ENCODE measurements at regions not wholly inside any gene's neighbourhood (a gene's known extent, or its start where the extent isn't known, plus 50 kb on each side); places are given as distances from the start of the nearest gene placed in this dataset.

DNA sequence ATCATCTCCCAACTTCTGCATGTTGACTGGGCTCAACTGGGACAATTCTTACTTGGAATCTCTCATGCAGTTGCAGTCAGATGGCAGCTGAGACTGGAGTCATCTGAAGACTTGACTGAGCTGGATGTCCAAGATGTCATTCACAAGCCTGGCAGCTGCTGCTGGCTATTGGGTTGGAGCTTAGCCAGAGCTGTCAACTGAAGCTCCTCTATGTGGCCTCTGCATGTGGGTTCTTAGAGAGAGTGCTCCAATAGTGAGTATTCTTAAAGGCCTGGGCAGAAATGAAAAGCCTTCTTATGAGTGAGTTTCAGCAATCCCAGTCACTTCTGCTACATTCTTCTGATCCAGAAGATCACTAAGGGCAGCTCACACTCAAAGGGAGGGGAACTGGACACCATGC is 440.9 kb downstream of the LRIG3 start:
- no peak overlapping the region for H3K9ac ChIP-seq (ENCODE audit: low read length)
- H3K27ac ChIP-seq (ENCODE audit: low read depth, low read length) = no peak overlapping the region

GRCh38 chr12:58481811-58482210 is 438.5 kb downstream of the LRIG3 start:
- no peak overlapping the region for H3K4me3 ChIP-seq (ENCODE audit: low read length)
- H3K4me1 ChIP-seq (ENCODE audit: control insufficient read depth, insufficient read depth, low read length) = no peaks in the 10 kb centered on the region
- no peak overlapping the region for H3K27ac ChIP-seq (ENCODE audit: low read depth, low read length)
- H3K27me3 ChIP-seq (ENCODE audit: control insufficient read depth, insufficient read depth, low read length) = no peaks in the 10 kb centered on the region
- no peaks in the 10 kb centered on the region for H3K36me3 ChIP-seq (ENCODE audit: control insufficient read depth, insufficient read depth, low read length)
- H3K9ac ChIP-seq (ENCODE audit: low read length) = no peak overlapping the region

More for the DNA sequence above, 440.9 kb downstream of the LRIG3 start:
- H3K4me1 ChIP-seq (ENCODE audit: control insufficient read depth, insufficient read depth, low read length) = no peaks in the 10 kb centered on the region
- no peak overlapping the region for H3K4me3 ChIP-seq (ENCODE audit: low read length)
- no peaks in the 10 kb centered on the region for H3K36me3 ChIP-seq (ENCODE audit: control insufficient read depth, insufficient read depth, low read length)
- H3K27me3 ChIP-seq (ENCODE audit: control insufficient read depth, insufficient read depth, low read length) = no peaks in the 10 kb centered on the region

GRCh38 chr12:58487255-58487654 is 433.0 kb downstream of the LRIG3 start:
- no peaks in the 10 kb centered on the region for H3K36me3 ChIP-seq (ENCODE audit: control insufficient read depth, insufficient read depth, low read length)
- no peak overlapping the region for H3K4me3 ChIP-seq (ENCODE audit: low read length)
- no peaks in the 10 kb centered on the region for H3K27me3 ChIP-seq (ENCODE audit: control insufficient read depth, insufficient read depth, low read length)
- no peak overlapping the region for H3K9ac ChIP-seq (ENCODE audit: low read length)
- H3K27ac ChIP-seq (ENCODE audit: low read depth, low read length) = no peak overlapping the region
- H3K4me1 ChIP-seq (ENCODE audit: control insufficient read depth, insufficient read depth, low read length) = no peaks in the 10 kb centered on the region

GRCh38 chr12:58487678-58488161 is 432.6 kb downstream of the LRIG3 start:
- Histone ChIP-seq H3K27ac (ENCODE audit: low read depth, low read length) (no peak overlapping the region), H3K27me3 (ENCODE audit: control insufficient read depth, insufficient read depth, low read length) (no peaks in the 10 kb centered on the region), H3K4me1 (ENCODE audit: control insufficient read depth, insufficient read depth, low read length) (no peaks in the 10 kb centered on the region), H3K36me3 (ENCODE audit: control insufficient read depth, insufficient read depth, low read length) (no peaks in the 10 kb centered on the region), H3K9ac (ENCODE audit: low read length) (no peak overlapping the region), H3K4me3 (ENCODE audit: low read length) (no peak overlapping the region)

DNA sequence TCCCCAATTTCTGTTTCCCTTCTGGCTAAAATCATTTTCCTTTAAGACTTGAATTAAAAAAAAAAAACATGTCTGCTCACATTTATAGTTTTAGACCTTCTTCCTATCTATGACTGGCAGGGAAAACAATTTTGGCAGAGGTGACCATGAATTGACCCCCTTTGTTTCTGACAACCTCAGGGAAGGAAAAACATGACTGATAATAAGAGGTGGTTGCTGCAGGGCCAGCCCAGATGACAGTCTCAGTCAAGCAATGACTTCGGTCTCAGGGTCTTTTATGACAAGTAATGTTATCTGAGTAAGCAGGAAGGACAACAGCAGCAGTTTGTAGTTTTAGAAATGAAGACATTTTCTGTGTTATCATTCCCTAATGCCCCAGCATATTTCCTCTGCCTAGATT is 430.9 kb downstream of the LRIG3 start:
- Histone ChIP-seq H3K27ac (ENCODE audit: low read depth, low read length) (no peak overlapping the region), H3K27me3 (ENCODE audit: control insufficient read depth, insufficient read depth, low read length) (no peaks in the 10 kb centered on the region), H3K4me3 (ENCODE audit: low read length) (no peak overlapping the region), H3K36me3 (ENCODE audit: control insufficient read depth, insufficient read depth, low read length) (no peaks in the 10 kb centered on the region), H3K9ac (ENCODE audit: low read length) (no peak overlapping the region), H3K4me1 (ENCODE audit: control insufficient read depth, insufficient read depth, low read length) (no peaks in the 10 kb centered on the region)

DNA sequence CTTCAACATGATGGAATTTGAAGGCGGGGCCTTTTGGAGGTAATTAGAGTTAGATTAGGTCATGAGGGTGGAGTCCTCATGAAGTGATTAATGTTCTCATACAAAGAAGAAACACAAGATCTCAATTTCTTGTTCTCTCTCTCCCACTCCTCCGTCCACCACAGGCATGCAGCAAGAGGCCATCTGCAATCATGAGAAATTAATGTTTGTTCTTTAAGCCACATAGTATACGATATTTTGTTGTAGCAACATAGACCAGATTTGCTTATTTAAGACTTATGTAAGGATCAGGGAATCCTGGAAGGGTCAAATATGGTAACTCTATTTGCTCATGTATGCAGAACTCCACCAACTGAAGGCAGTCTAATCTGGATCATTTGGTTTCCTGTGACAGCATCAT is 429.0 kb downstream of the LRIG3 start:
- H3K27ac ChIP-seq (ENCODE audit: low read depth, low read length) = no peak overlapping the region
- no peak overlapping the region for H3K4me3 ChIP-seq (ENCODE audit: low read length)
- no peaks in the 10 kb centered on the region for H3K4me1 ChIP-seq (ENCODE audit: control insufficient read depth, insufficient read depth, low read length)
- H3K9ac ChIP-seq (ENCODE audit: low read length) = no peak overlapping the region
- H3K27me3 ChIP-seq (ENCODE audit: control insufficient read depth, insufficient read depth, low read length) = no peaks in the 10 kb centered on the region
- no peaks in the 10 kb centered on the region for H3K36me3 ChIP-seq (ENCODE audit: control insufficient read depth, insufficient read depth, low read length)

DNA sequence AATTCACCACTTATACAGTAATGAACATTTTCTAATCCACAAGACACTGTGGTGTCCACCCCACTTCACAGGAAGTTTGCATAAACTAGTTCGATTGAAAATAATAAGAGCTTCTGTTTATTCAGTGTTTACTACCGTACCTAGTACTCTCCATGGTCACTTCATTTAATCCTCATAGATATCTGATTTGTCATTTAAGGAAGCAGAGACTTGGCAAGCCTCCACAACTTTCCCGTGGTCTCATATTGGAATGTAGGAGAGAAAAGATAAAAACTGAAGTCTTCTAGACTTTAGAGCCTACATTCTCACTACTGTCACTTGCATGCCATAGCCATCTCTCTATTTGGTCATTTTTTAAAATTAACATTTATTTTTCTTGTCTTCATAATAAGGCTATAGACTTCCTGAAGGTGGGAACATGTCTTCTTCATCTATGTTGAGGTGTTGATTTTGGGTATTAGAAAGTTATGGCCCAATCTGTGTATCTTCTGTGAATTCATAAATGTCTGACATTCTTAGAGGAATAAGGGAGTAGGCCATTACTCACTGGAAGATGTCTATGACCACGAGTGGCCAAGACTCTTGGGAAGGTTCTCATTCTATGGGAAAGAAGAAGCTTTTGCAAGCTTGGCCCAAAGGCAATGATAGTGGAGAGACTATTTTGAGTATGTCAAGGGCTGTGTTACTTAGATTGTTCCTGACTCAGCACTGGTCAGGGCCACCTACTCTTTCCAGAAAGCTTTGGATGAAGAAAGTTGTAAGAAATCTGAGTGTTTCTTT is 423.7 kb downstream of the LRIG3 start:
- no peaks in the 10 kb centered on the region for H3K36me3 ChIP-seq (ENCODE audit: control insufficient read depth, insufficient read depth, low read length)
- H3K4me1 ChIP-seq (ENCODE audit: control insufficient read depth, insufficient read depth, low read length) = no peaks in the 10 kb centered on the region
- H3K9ac ChIP-seq (ENCODE audit: low read length) = no peak overlapping the region
- H3K27ac ChIP-seq (ENCODE audit: low read depth, low read length) = no peak overlapping the region
- H3K4me3 ChIP-seq (ENCODE audit: low read length) = no peak overlapping the region
- no peaks in the 10 kb centered on the region for H3K27me3 ChIP-seq (ENCODE audit: control insufficient read depth, insufficient read depth, low read length)

GRCh38 chr12:58500399-58500798 is 419.9 kb downstream of the LRIG3 start:
- Histone ChIP-seq H3K36me3 (ENCODE audit: control insufficient read depth, insufficient read depth, low read length) (no peaks in the 10 kb centered on the region), H3K27me3 (ENCODE audit: control insufficient read depth, insufficient read depth, low read length) (no peaks in the 10 kb centered on the region), H3K4me1 (ENCODE audit: control insufficient read depth, insufficient read depth, low read length) (no peaks in the 10 kb centered on the region), H3K4me3 (ENCODE audit: low read length) (no peak overlapping the region), H3K27ac (ENCODE audit: low read depth, low read length) (no peak overlapping the region), H3K9ac (ENCODE audit: low read length) (no peak overlapping the region)

- H3K4me3 ChIP-seq (ENCODE audit: low read length) = no peak overlapping the region
- H3K4me1 ChIP-seq (ENCODE audit: control insufficient read depth, insufficient read depth, low read length) = no peaks in the 10 kb centered on the region
- no peak overlapping the region for H3K27ac ChIP-seq (ENCODE audit: low read depth, low read length)
- H3K27me3 ChIP-seq (ENCODE audit: control insufficient read depth, insufficient read depth, low read length) = no peaks in the 10 kb centered on the region
- H3K9ac ChIP-seq (ENCODE audit: low read length) = no peak overlapping the region
- no peaks in the 10 kb centered on the region for H3K36me3 ChIP-seq (ENCODE audit: control insufficient read depth, insufficient read depth, low read length)
Measured at GRCh38 chr12:58502226-58502625, 418.1 kb downstream of the LRIG3 start.

DNA sequence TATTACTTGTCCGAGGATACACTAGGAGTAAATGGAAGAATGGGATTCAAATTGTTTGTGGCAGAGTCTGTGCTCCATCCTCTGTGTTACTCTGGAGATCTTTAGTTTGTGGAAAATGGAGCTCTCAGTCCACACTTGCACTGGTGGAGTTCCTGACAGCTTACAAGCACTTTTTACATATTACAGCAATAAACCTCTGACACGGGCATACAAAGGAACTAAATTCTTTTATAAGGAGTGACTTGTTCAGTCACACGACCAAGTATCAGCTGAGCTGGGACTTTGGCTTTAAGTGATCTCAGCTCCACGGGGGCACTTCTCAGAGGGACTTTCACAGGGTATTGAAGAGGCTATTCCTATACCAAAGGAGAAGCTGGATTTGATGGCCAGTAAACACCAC is 417.5 kb downstream of the LRIG3 start:
- Histone ChIP-seq H3K4me3 (ENCODE audit: low read length) (no peak overlapping the region), H3K9ac (ENCODE audit: low read length) (no peak overlapping the region), H3K4me1 (ENCODE audit: control insufficient read depth, insufficient read depth, low read length) (no peaks in the 10 kb centered on the region)

DNA sequence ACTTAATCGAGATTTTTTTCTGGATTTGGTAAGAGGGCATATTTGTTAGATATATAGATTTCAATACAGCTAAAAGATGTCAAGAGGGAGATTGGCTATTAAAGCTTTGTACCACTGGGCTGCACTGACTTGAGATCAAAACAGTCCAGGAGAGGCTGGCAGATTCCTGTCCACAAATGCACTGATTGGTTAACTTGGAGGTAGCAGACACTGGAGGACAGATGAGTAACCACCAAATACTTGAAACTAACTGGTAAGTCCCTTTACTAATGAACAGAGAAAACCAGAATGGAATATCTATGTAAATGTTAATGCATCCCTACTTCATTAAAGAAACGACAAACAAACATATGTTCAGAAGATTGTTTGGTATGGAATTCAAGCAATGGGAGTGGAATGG is 416.6 kb downstream of the LRIG3 start:
- Histone ChIP-seq H3K27ac (ENCODE audit: low read depth, low read length) (no peak overlapping the region), H3K27me3 (ENCODE audit: control insufficient read depth, insufficient read depth, low read length) (no peaks in the 10 kb centered on the region), H3K36me3 (ENCODE audit: control insufficient read depth, insufficient read depth, low read length) (no peaks in the 10 kb centered on the region), H3K9ac (ENCODE audit: low read length) (no peak overlapping the region), H3K4me1 (ENCODE audit: control insufficient read depth, insufficient read depth, low read length) (no peaks in the 10 kb centered on the region), H3K4me3 (ENCODE audit: low read length) (no peak overlapping the region)

More for the DNA sequence above, 417.5 kb downstream of the LRIG3 start:
- no peak overlapping the region for H3K27ac ChIP-seq (ENCODE audit: low read depth, low read length)
- H3K27me3 ChIP-seq (ENCODE audit: control insufficient read depth, insufficient read depth, low read length) = no peaks in the 10 kb centered on the region
- no peaks in the 10 kb centered on the region for H3K36me3 ChIP-seq (ENCODE audit: control insufficient read depth, insufficient read depth, low read length)

DNA sequence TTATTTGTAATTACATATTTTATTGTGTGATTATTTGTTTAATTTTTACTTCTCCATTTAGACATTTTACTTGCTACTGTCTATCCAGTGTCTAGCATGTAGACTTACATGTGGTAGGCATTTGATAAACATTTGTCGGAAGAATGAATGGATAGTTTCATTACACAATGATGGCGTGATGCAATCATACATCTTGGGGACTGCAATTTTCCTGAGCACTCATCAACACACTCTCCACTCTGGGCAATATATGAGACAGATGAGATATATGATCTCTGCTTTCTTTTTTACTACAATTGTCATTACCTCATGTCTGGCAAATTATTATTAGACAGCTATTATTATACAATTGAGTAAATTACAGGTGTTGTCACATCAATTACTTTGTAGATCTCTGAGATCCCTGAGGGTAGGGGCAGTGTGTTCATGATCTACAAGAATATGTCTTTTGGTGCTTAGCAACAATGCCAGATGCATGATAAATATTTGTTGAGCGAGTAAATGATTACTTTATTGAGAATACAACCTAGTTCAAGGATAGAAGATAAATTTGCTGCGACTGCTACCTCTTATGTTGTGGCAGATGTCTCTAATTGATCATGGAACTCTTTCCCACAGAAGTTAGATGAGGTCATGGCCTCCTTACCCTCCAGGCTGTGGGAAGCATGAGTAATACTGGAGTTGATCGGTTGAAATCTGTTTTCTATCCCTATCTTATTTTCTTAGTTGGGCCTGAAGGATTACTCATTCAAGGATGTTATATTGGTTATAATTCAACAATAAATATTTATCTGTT is 416.0 kb downstream of the LRIG3 start:
- H3K9ac ChIP-seq (ENCODE audit: low read length) = no peak overlapping the region
- no peaks in the 10 kb centered on the region for H3K36me3 ChIP-seq (ENCODE audit: control insufficient read depth, insufficient read depth, low read length)
- H3K27ac ChIP-seq (ENCODE audit: low read depth, low read length) = no peak overlapping the region
- H3K27me3 ChIP-seq (ENCODE audit: control insufficient read depth, insufficient read depth, low read length) = no peaks in the 10 kb centered on the region
- H3K4me3 ChIP-seq (ENCODE audit: low read length) = no peak overlapping the region
- H3K4me1 ChIP-seq (ENCODE audit: control insufficient read depth, insufficient read depth, low read length) = no peaks in the 10 kb centered on the region
